NCI-H146 (cell line): ENCODE measurements at regions not wholly inside any gene's neighbourhood (a gene's known extent, or its start where the extent isn't known, plus 50 kb on each side); places are given as distances from the start of the nearest gene placed in this dataset.
A peak's percentile ranks its signal among the peaks of the same experiment; 100 is the strongest.

Experiments used
- DNase-seq: peaks from one replicate; lab custom pipeline; 2025; lab: John Stamatoyannopoulos, UW

GRCh38 chr2:8539743-8540551 lies 141.9 kb upstream of the ID2 start:
- DNase-seq = peak; percentile 29

DNA sequence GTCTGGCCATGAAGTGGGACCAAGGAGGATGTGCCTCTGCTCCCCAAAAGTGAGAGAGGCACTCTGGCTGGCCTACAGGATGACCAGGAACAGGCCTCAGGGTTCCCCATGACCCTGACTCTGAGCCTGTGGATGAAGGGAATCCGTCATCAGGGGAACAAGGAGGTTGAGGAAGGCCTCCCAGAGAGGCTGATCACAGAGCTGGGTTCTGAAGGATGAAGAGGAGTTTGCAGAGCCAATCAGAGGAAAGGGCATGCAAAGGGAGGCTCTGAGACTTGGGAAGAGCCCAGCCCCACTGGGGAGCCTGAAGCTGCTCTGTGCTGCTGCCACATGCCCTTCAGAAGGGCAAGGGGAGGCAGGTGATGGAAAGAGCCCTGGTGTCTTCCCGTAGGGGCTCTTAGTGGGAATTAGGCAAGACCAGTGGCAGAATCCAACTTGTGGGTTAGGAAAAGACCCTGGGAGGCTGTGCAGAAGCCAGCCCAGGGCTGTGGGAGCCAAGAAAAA lies 141.3 kb upstream of the ID2 start:
- DNase-seq = no peak

- no peak for DNase-seq
These were observed 140.6 kb upstream of the ID2 start for GRCh38 chr2:8541223-8541622.

- DNase-seq = no peak
These were observed 140.2 kb upstream of the ID2 start for GRCh38 chr2:8541636-8542035.

DNA sequence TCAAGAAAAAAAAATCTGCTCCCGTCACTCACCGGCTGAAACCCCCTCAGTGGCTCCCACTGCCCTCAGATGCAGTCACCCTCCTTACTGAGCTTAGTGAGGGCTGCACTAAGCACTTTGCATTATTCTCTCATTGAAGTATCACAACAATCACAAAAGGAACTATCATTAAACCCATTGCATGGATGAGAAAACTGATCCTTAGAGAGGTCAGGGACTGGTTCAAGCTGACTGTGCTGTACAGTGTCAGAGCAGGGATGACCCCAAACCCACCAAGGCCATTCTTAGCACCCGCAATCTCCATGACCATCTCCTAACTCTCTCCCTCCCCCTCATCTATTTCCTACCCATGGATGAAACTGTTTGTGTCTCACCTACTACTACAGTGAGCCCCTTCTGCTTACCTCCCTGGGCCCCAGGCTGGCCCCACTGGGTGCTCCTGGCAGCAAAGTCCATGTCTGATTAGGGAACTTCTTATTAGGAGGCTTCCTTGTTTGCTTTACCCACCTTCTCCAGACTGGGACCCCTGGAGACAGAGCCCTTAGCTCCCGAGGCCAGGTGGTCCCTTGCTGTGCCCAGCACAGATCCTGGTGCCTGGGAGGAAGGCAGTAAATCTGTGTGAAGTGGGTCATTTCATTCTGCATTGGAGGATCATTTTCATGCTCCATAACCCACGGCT lies 139.3 kb upstream of the ID2 start:
- no peak for DNase-seq

DNA sequence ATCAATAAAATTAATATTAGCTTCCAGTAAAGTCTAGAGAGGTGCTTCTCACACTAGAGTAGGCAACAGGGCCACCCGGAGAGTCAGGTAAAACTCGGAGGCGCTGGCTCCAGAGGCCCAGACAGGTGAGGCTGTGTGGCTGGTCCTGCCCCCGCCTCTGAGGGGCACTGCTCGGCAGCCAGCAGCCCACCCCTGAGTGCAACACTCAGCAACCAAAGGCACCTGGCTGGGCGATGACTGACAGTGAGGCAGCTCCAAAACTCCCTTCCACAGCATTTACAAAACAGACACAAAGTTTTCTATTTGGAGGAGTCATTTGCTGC lies 138.8 kb upstream of the ID2 start:
- no peak for DNase-seq

DNA sequence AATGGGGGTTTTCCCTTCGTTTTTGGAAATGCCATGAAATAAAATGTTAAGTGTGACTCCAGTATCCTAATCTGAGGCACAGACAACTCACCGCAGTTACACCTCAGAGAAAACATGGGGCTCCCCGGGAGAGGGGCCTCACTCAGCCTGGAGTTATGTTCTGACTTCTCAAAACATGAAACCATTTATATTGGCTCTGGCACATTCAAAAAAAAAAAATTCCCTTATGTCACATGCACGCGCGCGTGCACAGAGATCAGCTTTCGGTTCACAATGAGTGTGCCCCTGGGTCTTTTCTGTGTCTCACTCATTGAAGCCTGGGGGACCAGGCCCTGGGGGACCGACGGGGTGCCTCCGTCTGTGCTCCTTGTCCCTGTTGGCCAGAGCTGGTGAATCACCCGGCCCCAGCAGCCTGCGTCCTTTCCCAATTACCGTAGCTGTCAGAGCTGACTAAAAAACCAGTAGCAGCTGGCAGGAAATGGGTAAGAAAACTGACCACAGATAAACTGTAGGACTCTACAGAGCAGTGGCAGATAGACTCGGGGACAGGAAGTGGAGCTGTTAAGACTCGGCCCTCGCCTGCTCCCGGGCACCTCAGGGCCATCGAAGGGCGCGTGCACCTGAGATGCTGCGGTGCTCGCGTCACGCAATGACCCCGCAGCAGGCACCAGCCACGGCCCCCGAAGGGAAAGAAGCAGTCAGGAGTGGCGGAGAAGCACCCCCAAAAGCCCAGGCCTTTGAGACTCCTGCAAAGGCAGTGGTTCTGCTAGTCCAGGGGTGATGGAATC lies 138.3 kb upstream of the ID2 start:
- DNase-seq = no peak

GRCh38 chr2:8544171-8544785 lies 137.6 kb upstream of the ID2 start:
- DNase-seq = no peak

DNA sequence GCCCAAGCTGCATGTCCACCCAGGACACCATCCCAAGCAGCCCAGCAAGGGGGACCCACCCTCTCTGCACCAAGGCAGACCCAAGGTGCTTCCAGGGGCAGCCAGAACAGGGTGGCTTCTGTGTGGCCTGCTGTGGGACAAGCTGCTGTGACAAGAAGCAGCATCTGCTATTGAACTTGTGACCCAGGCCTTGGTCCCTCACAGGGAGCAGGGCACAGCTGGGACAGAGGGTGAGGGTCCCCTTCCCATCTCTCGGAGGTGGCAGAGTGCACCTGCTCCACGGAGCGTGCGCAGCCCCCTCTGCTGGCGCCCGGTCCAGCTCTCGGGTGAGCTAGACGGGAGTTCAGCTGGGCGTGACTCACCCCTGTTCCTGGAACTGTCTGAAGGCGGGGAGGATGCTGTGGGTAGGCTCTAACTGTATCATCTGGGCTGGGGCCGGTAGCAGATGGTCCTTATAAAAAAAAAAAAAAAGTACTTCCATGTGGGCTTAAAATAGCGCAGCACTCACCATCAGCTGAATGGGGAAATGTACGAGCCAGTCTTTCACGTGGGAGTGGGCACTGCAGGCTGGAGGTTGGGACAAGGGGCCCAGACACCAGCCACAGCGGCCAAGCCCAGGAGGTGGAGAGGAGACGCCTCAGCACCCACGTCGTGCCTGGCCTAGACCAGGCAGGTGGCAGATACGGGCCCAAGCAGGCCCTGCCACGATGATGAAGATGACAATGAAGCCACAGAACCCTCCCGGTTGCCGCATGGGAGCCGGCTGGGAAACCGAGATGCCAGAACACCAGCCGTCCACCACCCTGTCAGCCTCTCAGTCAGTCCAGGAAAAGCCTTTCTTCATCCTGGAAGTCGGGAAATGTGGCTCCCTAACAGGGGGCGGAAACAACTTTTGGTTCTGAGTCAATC lies 136.8 kb upstream of the ID2 start:
- DNase-seq = peak; percentile 13

- DNase-seq = no peak
These were observed 135.9 kb upstream of the ID2 start for GRCh38 chr2:8545695-8546611.

DNA sequence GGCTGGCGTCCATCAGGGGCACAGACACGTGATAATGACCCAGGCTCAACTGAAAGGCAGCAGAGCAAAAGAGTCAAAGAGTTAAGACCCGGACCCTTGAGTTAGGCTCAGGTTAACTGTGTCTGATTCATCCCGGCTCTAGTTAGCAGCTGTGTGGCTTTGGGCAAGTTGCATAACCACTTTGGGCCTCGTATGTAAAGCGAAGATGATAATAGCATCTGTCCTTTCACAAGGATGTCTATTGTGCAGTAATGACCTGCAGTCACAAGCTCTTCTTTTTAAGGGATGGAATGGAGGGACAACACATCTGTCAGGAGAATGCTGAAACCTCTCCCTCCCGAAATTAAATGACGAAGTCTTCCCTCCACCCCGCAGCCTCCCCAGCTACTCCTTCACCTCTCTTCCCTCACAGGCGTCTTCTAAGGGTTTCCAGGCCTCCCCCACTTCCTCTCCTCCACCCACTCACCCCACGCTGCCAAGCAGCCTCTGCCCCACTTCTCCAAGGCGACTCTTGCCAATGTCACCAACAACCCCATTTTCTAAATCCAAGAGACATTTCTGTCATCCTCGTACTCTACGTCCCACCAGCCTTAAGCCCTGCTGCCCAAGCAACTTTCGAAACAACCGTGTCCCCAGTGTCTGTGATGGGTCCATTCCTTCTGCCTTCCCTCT lies 135.1 kb upstream of the ID2 start:
- no peak for DNase-seq

- DNase-seq = no peak
These were observed 134.4 kb upstream of the ID2 start for GRCh38 chr2:8547284-8548064.

GRCh38 chr2:8548065-8548618 lies 133.7 kb upstream of the ID2 start:
- peak; percentile 77 for DNase-seq

DNA sequence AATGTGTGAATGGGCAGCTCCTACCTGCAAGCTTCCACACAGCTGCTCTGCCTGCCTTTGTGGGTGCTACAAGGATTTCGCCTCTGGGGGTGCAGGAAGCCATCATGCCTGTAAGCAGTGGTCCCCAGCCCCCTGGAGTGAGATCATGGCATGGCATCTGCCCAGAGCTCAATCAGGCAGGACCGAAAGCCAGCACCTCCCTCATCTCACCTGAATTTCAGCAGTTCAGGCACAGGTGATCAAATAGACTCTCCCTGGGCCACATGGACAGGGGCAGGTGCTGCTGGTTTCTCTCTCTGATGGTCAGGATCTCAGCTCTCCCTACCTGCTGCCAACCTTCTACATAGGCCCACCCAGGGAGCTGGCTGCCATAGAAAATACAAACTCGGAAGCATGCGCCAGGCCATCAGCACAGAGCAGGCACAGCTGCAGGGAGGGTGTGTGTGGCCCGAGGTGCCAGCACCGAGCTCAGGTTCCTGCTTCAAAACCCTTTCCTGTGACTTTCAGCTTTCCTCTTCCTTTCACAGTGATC lies 133.2 kb upstream of the ID2 start:
- peak; percentile 91 for DNase-seq

DNA sequence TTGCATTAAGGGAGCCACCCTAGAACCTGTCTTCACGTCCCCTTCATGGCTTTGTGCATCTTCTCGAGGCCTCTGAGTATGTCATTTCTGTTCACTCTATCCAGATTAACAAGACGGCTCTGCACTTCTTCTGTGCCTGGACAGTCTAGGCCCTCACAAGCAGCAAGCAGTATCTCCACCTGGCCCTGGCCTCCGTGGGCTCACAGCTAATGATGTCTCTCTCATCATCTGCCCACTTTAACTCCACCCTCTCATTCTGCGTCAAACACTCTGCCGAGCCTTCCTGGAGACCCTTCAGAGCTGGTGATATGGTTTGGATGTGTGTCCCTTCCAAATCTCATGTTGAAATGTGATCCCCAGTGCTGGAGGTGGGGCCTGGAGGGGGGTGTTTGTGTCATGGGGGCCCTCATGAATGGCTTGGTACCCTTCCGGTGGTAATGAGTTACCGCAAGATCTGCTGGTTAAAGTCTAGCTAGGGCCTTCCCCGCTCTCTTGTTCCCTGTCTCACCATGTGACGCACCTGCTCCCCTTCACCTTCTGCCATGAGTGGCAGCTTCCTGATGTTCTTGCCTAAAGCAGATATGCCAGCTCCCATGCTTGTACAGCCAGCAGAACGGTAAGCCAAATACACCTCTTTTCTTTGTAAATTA lies 132.5 kb upstream of the ID2 start:
- DNase-seq = no peak

DNA sequence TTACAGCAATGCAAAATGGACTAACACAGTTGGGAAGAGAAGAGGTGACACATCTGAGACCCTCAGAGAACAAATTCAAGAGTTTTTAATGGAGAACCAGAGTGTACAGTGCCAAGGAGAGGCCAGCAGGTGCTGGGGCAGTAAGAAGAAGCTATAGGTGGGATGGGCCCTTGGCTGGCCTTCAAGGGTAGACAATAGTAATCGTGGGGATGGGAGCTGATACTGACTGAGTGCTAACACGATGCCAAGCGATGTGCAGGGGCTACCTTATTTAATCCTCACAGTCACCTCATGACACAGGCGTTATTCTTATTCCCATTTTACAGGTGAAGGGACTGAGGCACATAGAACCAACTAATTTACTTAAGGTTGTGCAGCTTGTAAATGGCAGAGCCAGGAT lies 131.9 kb upstream of the ID2 start:
- no peak for DNase-seq

DNA sequence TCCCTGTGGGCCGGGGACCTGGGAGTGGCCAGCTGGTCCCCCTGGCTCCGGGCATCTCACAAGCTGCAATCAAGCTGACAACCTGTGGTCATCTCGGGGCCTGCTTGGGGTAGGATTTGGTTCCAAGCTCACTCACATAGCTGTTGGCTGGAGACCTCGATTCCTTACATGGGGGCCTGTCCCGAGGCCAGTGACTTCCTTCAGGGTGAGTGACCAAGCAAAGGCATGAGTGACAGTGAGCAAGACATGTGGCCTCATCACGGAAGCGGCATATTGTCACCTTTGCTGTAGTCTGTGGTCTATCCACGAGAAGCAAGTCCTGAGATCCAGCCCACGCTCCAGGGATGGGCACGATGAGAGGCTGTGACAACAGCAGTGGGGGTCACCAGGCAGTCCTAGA lies 131.4 kb upstream of the ID2 start:
- DNase-seq = no peak
